ENCODE measurements at regions not wholly inside any gene's neighbourhood (a gene's known extent, or its start where the extent isn't known, plus 50 kb on each side); places are given as distances from the start of the nearest gene placed in this dataset.

GRCh38 chr10:128877936-128878335, 589.1 kb upstream of the MGMT start:
- no peak overlapping the region for H3K4me3 ChIP-seq (ENCODE audit: low read length)
- Mint-ChIP-seq H3K27me3 (peaks cover 0 to 27% (median 8%) of the 10 kb centered on the region in 5 donors), H3K9me3 (peaks cover 0 to 3% (median 0%) of the 10 kb centered on the region in 11 donors), H3K4me3 (no peak overlapping the region), H3K4me1 (no peaks in the 10 kb centered on the region), H3K27ac (no peak overlapping the region), H3K36me3 (no peaks in the 10 kb centered on the region)
- no peaks in the 10 kb centered on the region for H3K27me3 ChIP-seq (ENCODE audit: control insufficient read depth in 2 of 2, insufficient read depth in 2 of 2, low read length in 2 of 2)
- no peak overlapping the region for H3K27ac ChIP-seq (ENCODE audit: low read depth, low read length)
- no peaks in the 10 kb centered on the region for H3K9me3 ChIP-seq (ENCODE audit: control insufficient read depth in 2 of 3, low read length in 3 of 3)
- intact Hi-C loops (cut with micrococcal nuclease): no loop called here
- no peaks in the 10 kb centered on the region for H3K4me1 ChIP-seq (ENCODE audit: control insufficient read depth in 2 of 2, insufficient read depth in 2 of 2, low read length in 2 of 2)
- CTCF ChIA-PET: no interaction called here
- no peaks in the 10 kb centered on the region for H3K36me3 ChIP-seq (ENCODE audit: control insufficient read depth in 2 of 3, insufficient read depth in 3 of 3, low read length in 3 of 3)
- ATAC-seq (no peak), DNase-seq (no peak)
- POLR2A ChIA-PET: no interaction called here

- Histone ChIP-seq H3K9me3 (ENCODE audit: control insufficient read depth in 2 of 3, low read length in 3 of 3) (no peaks in the 10 kb centered on the region), H3K27ac (ENCODE audit: low read depth, low read length) (no peak overlapping the region), H3K4me1 (ENCODE audit: control insufficient read depth in 2 of 2, insufficient read depth in 2 of 2, low read length in 2 of 2) (no peaks in the 10 kb centered on the region), H3K27me3 (ENCODE audit: control insufficient read depth in 2 of 2, insufficient read depth in 2 of 2, low read length in 2 of 2) (no peaks in the 10 kb centered on the region), H3K36me3 (ENCODE audit: control insufficient read depth in 2 of 3, insufficient read depth in 3 of 3, low read length in 3 of 3) (no peaks in the 10 kb centered on the region), H3K4me3 (ENCODE audit: low read length) (no peak overlapping the region)
- no peak for DNase-seq
- H3K9me3 Mint-ChIP-seq: peaks cover 0 to 3% (median 0%) of the 10 kb centered on the region in 11 donors
- H3K36me3 Mint-ChIP-seq: no peaks in the 10 kb centered on the region
- peaks cover 0 to 27% (median 8%) of the 10 kb centered on the region in 5 donors for H3K27me3 Mint-ChIP-seq
- POLR2A ChIA-PET: no interaction called here
- H3K27ac Mint-ChIP-seq: no peak overlapping the region
- CTCF ChIA-PET: no interaction called here
- ATAC-seq: no peak
- intact Hi-C loops (cut with micrococcal nuclease): no loop called here
- H3K4me3 Mint-ChIP-seq: no peak overlapping the region
- H3K4me1 Mint-ChIP-seq: no peaks in the 10 kb centered on the region
Measured at GRCh38 chr10:128879030-128879429, 588.0 kb upstream of the MGMT start.

GRCh38 chr10:128879441-128880140, 587.5 kb upstream of the MGMT start:
- ChIA-PET POLR2A (no interaction called here), CTCF (no interaction called here)
- no peaks in the 10 kb centered on the region for H3K4me1 ChIP-seq (ENCODE audit: control insufficient read depth in 2 of 2, insufficient read depth in 2 of 2, low read length in 2 of 2)
- DNase-seq: no peak
- Mint-ChIP-seq H3K9me3 (peaks cover 0 to 3% (median 0%) of the 10 kb centered on the region in 11 donors), H3K27ac (no peak overlapping the region), H3K4me3 (no peak overlapping the region), H3K36me3 (no peaks in the 10 kb centered on the region), H3K4me1 (no peaks in the 10 kb centered on the region), H3K27me3 (peaks cover 0 to 27% (median 8%) of the 10 kb centered on the region in 5 donors)
- H3K4me3 ChIP-seq (ENCODE audit: low read length): no peak overlapping the region
- no peak for ATAC-seq
- H3K36me3 ChIP-seq (ENCODE audit: control insufficient read depth in 2 of 3, insufficient read depth in 3 of 3, low read length in 3 of 3): no peaks in the 10 kb centered on the region
- no peak overlapping the region for H3K27ac ChIP-seq (ENCODE audit: low read depth, low read length)
- no peaks in the 10 kb centered on the region for H3K9me3 ChIP-seq (ENCODE audit: control insufficient read depth in 2 of 3, low read length in 3 of 3)
- H3K27me3 ChIP-seq (ENCODE audit: control insufficient read depth in 2 of 2, insufficient read depth in 2 of 2, low read length in 2 of 2): no peaks in the 10 kb centered on the region
- intact Hi-C loops (cut with micrococcal nuclease): no loop called here

GRCh38 chr10:128880159-128880725, 586.8 kb upstream of the MGMT start:
- intact Hi-C loops (cut with micrococcal nuclease): no loop called here
- ATAC-seq (no peak), DNase-seq (no peak)
- H3K9me3 ChIP-seq (ENCODE audit: control insufficient read depth in 2 of 3, low read length in 3 of 3): no peaks in the 10 kb centered on the region
- peaks cover 0 to 3% (median 0%) of the 10 kb centered on the region in 11 donors for H3K9me3 Mint-ChIP-seq
- H3K27ac ChIP-seq (ENCODE audit: low read depth, low read length): no peak overlapping the region
- no peaks in the 10 kb centered on the region for H3K27me3 ChIP-seq (ENCODE audit: control insufficient read depth in 2 of 2, insufficient read depth in 2 of 2, low read length in 2 of 2)
- no peaks in the 10 kb centered on the region for H3K36me3 Mint-ChIP-seq
- no peaks in the 10 kb centered on the region for H3K4me1 ChIP-seq (ENCODE audit: control insufficient read depth in 2 of 2, insufficient read depth in 2 of 2, low read length in 2 of 2)
- H3K27ac Mint-ChIP-seq: no peak overlapping the region
- H3K36me3 ChIP-seq (ENCODE audit: control insufficient read depth in 2 of 3, insufficient read depth in 3 of 3, low read length in 3 of 3): no peaks in the 10 kb centered on the region
- peaks cover 0 to 27% (median 4%) of the 10 kb centered on the region in 5 donors for H3K27me3 Mint-ChIP-seq
- H3K4me3 Mint-ChIP-seq: no peak overlapping the region
- POLR2A ChIA-PET: no interaction called here
- CTCF ChIA-PET: no interaction called here
- H3K4me1 Mint-ChIP-seq: no peaks in the 10 kb centered on the region
- H3K4me3 ChIP-seq (ENCODE audit: low read length): no peak overlapping the region

GRCh38 chr10:128881086-128881485, 586.0 kb upstream of the MGMT start:
- no peak for ATAC-seq
- Histone ChIP-seq H3K36me3 (ENCODE audit: control insufficient read depth in 2 of 3, insufficient read depth in 3 of 3, low read length in 3 of 3) (no peaks in the 10 kb centered on the region), H3K9me3 (ENCODE audit: control insufficient read depth in 2 of 3, low read length in 3 of 3) (peaks cover 0 to 3% (median 0%) of the 10 kb centered on the region in 3 experiments), H3K4me3 (ENCODE audit: low read length) (no peak overlapping the region), H3K27me3 (ENCODE audit: control insufficient read depth in 2 of 2, insufficient read depth in 2 of 2, low read length in 2 of 2) (no peaks in the 10 kb centered on the region), H3K4me1 (ENCODE audit: control insufficient read depth in 2 of 2, insufficient read depth in 2 of 2, low read length in 2 of 2) (no peaks in the 10 kb centered on the region), H3K27ac (ENCODE audit: low read depth, low read length) (no peak overlapping the region)
- DNase-seq: no peak
- peaks cover 0 to 22% (median 4%) of the 10 kb centered on the region in 5 donors for H3K27me3 Mint-ChIP-seq
- ChIA-PET CTCF (no interaction called here), POLR2A (no interaction called here)
- H3K36me3 Mint-ChIP-seq: no peaks in the 10 kb centered on the region
- no peaks in the 10 kb centered on the region for H3K4me1 Mint-ChIP-seq
- H3K9me3 Mint-ChIP-seq: peaks cover 0 to 3% (median 0%) of the 10 kb centered on the region in 11 donors
- intact Hi-C loops (cut with micrococcal nuclease): no loop called here
- H3K4me3 Mint-ChIP-seq: no peak overlapping the region
- H3K27ac Mint-ChIP-seq: no peak overlapping the region

- Mint-ChIP-seq H3K4me3 (no peak overlapping the region), H3K36me3 (peaks cover 0 to 2% (median 0%) of the 10 kb centered on the region in 5 donors), H3K4me1 (no peaks in the 10 kb centered on the region), H3K27me3 (peaks cover 0 to 22% (median 7%) of the 10 kb centered on the region in 5 donors), H3K9me3 (peaks cover 0 to 12% (median 3%) of the 10 kb centered on the region in 11 donors), H3K27ac (no peak overlapping the region)
- ChIA-PET CTCF (no interaction called here), POLR2A (no interaction called here)
- no peak for ATAC-seq
- Histone ChIP-seq H3K4me3 (ENCODE audit: low read length) (no peak overlapping the region), H3K4me1 (ENCODE audit: control insufficient read depth in 2 of 2, insufficient read depth in 2 of 2, low read length in 2 of 2) (no peaks in the 10 kb centered on the region), H3K9me3 (ENCODE audit: control insufficient read depth in 2 of 3, low read length in 3 of 3) (peaks cover 0 to 3% (median 0%) of the 10 kb centered on the region in 3 experiments), H3K27me3 (ENCODE audit: control insufficient read depth in 2 of 2, insufficient read depth in 2 of 2, low read length in 2 of 2) (no peaks in the 10 kb centered on the region), H3K27ac (ENCODE audit: low read depth, low read length) (no peak overlapping the region), H3K36me3 (ENCODE audit: control insufficient read depth in 2 of 3, insufficient read depth in 3 of 3, low read length in 3 of 3) (no peaks in the 10 kb centered on the region)
- no peak for DNase-seq
- intact Hi-C loops (cut with micrococcal nuclease): no loop called here
Measured at GRCh38 chr10:128883231-128884032, 583.6 kb upstream of the MGMT start.
